GM23248 (cell line): ENCODE measurements at regions not wholly inside any gene's neighbourhood (a gene's known extent, or its start where the extent isn't known, plus 50 kb on each side); places are given as distances from the start of the nearest gene placed in this dataset.

Experiments used
- DNase-seq: peaks from one replicate; pipeline ENCODE4 v3.0.0-alpha.2; 2015
- H2AFZ ChIP-seq: fragments of 200-600 bp; sonication (generic); 2 replicates; pipeline ENCODE4 v1.6.1; 2016; ENCODE audit warnings: antibody characterized with exemption
- H3F3A ChIP-seq: fragments of 200-600 bp; sonication (generic); 2 replicates; pipeline ENCODE4 v1.6.1; 2016; ENCODE audit warnings: mild to moderate bottlenecking, antibody characterized with exemption, mixed run types; ENCODE audit not compliant: insufficient read depth
- H3K27ac ChIP-seq: fragments of 200-600 bp; sonication (generic); 2 replicates; pipeline ENCODE4 v1.5.1; 2016; ENCODE audit warnings: mild to moderate bottlenecking
- H3K27me3 ChIP-seq: fragments of 200-600 bp; sonication (generic); replicated peaks from 2 replicates; pipeline ENCODE4 v1.6.1; 2016; ENCODE audit warnings: mild to moderate bottlenecking; ENCODE audit not compliant: insufficient read depth
- H3K36me3 ChIP-seq: fragments of 200-600 bp; sonication (generic); 2 replicates; pipeline ENCODE4 v1.6.1; 2016; ENCODE audit warnings: low read depth, mild to moderate bottlenecking
- H3K4me1 ChIP-seq: fragments of 200-600 bp; sonication (generic); 2 replicates; pipeline ENCODE4 v1.6.1; 2016; ENCODE audit warnings: mild to moderate bottlenecking; ENCODE audit not compliant: insufficient read depth
- H3K4me2 ChIP-seq: fragments of 200-600 bp; sonication (generic); one replicate; pipeline ENCODE4 v1.6.1; 2016; ENCODE audit warnings: mild to moderate bottlenecking; ENCODE audit not compliant: unreplicated experiment
- H3K4me3 ChIP-seq: fragments of 200-600 bp; sonication (generic); 2 replicates; pipeline ENCODE4 v1.5.1; 2016; ENCODE audit warnings: mild to moderate bottlenecking
- H3K79me2 ChIP-seq: fragments of 200-600 bp; sonication (generic); 2 replicates; pipeline ENCODE4 v1.6.1; 2016; ENCODE audit warnings: mild to moderate bottlenecking; ENCODE audit not compliant: insufficient read depth
- H3K9ac ChIP-seq: fragments of 200-600 bp; sonication (generic); 2 replicates; pipeline ENCODE4 v1.6.1; 2016; ENCODE audit warnings: mild to moderate bottlenecking
- H3K9me2 ChIP-seq: fragments of 200-600 bp; sonication (generic); 2 replicates; pipeline ENCODE4 v1.6.1; 2016; ENCODE audit warnings: mixed run types, mild to moderate bottlenecking, moderate library complexity; ENCODE audit not compliant: insufficient read depth
- H3K9me3 ChIP-seq: fragments of 200-600 bp; sonication (generic); one replicate; pipeline ENCODE4 v1.6.1; 2017; ENCODE audit warnings: low read depth
- H4K20me1 ChIP-seq: fragments of 200-600 bp; sonication (generic); 2 replicates; pipeline ENCODE4 v1.6.0; 2016; ENCODE audit not compliant: insufficient read depth
- EZH2 ChIP-seq: fragments of 200-600 bp; sonication (generic); IDR thresholded peaks from 2 replicates; pipeline ENCODE4 v1.6.1; 2018; ENCODE audit warnings: antibody characterized with exemption, mild to moderate bottlenecking; ENCODE audit not compliant: insufficient read depth, poor library complexity, severe bottlenecking
- EZH2phosphoT487 ChIP-seq: fragments of 200-600 bp; sonication (generic); IDR thresholded peaks from 2 replicates; pipeline ENCODE4 v1.6.1; 2018; ENCODE audit warnings: antibody characterized with exemption, moderate library complexity, mild to moderate bottlenecking, low read depth; ENCODE audit not compliant: insufficient read depth
- WGBS, 2 experiments: methylation state at CpG; one replicate each; pipeline ENCODE4 v1.1.6; 2015 to 2017; ENCODE audit warnings: low lambda C conversion rate in 2 of 2, low coverage in 1 of 2; ENCODE audit errors: missing lambda C conversion rate in 2 of 2; 5-methylcytosine and 5-hydroxymethylcytosine counted together
- in situ Hi-C: fragments of 300-500 bp; cut with MboI; formaldehyde crosslinking; loops from 2 replicates; pipeline ENCODE4 v1.15.0; 2020

DNA sequence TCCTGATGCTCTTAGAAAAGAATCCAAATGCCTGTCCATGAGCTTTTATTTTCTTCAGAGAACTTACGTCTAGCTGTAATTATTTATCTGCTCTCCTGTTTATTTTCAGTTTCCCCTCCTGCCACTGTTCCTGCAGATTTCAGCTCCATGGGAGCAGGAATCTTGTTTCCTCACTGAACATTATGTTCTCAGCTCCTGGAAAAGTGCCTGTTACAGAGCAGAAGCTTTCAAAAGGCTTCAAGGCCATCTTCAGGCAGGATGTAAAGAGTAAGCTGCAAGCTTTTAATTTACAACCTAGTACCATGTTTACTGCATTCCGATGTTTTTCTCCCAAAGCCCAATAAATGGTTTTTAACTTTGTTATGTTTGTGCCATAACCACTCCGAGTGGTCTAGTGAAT is 98.4 kb upstream of the BTG1 start:
- TF ChIP-seq EZH2 (no peak), EZH2phosphoT487 (no peak)
- Histone ChIP-seq H3K4me1 (no peaks in the 10 kb centered on the region), H3K4me2 (no peak overlapping the region), H3K4me3 (no peak overlapping the region), H2AFZ (peak overlapping the region; percentile 43), H3K9me3 (no peaks in the 10 kb centered on the region), H3K27me3 (no peaks in the 10 kb centered on the region), H4K20me1 (no peaks in the 10 kb centered on the region), H3K36me3 (no peaks in the 10 kb centered on the region), H3K79me2 (no peaks in the 10 kb centered on the region), H3K9ac (no peak overlapping the region), H3K27ac (no peak overlapping the region), H3F3A (no peaks in the 10 kb centered on the region), H3K9me2 (no peaks in the 10 kb centered on the region)
- DNase-seq: peak; percentile 6
- in situ Hi-C loops: no loop called here
- 36 to 42% methylated on average over 3 of the region's 3 CpGs for WGBS, 2 experiments

DNA sequence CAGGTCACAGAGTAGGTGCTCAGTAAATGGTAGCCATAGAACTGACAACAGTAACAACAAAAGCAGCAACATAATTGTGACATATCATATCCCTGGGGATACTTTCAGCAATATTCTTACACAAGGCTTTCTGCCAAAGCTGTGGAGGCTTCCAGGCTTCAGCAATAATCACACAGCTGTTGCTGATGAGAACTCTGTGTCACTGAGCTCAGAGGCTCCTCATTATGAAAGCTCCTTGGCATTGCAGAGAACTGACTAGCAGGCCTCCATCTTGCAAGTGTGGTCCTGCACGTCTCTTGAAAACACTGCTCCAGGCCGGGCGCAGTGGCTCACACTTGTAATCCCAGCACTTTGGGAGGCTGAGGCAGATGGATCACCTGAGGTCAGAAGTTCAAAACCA is 97.3 kb upstream of the BTG1 start:
- in situ Hi-C loops: no loop called here
- no peaks in the 10 kb centered on the region for H3K79me2 ChIP-seq
- peak; percentile 51 for DNase-seq
- TF ChIP-seq EZH2 (no peak), EZH2phosphoT487 (no peak)
- H3K36me3 ChIP-seq: no peaks in the 10 kb centered on the region
- no peaks in the 10 kb centered on the region for H3K9me2 ChIP-seq
- H3K4me1 ChIP-seq: no peaks in the 10 kb centered on the region
- H3K27me3 ChIP-seq: no peaks in the 10 kb centered on the region
- WGBS, 2 experiments: 91 to 94% methylated on average over 3 of the region's 3 CpGs
- H3K27ac ChIP-seq: no peak overlapping the region
- H4K20me1 ChIP-seq: no peaks in the 10 kb centered on the region
- no peak overlapping the region for H2AFZ ChIP-seq
- H3K4me3 ChIP-seq: no peak overlapping the region
- no peaks in the 10 kb centered on the region for H3K9me3 ChIP-seq
- H3F3A ChIP-seq: no peaks in the 10 kb centered on the region
- no peak overlapping the region for H3K9ac ChIP-seq
- no peak overlapping the region for H3K4me2 ChIP-seq

DNA sequence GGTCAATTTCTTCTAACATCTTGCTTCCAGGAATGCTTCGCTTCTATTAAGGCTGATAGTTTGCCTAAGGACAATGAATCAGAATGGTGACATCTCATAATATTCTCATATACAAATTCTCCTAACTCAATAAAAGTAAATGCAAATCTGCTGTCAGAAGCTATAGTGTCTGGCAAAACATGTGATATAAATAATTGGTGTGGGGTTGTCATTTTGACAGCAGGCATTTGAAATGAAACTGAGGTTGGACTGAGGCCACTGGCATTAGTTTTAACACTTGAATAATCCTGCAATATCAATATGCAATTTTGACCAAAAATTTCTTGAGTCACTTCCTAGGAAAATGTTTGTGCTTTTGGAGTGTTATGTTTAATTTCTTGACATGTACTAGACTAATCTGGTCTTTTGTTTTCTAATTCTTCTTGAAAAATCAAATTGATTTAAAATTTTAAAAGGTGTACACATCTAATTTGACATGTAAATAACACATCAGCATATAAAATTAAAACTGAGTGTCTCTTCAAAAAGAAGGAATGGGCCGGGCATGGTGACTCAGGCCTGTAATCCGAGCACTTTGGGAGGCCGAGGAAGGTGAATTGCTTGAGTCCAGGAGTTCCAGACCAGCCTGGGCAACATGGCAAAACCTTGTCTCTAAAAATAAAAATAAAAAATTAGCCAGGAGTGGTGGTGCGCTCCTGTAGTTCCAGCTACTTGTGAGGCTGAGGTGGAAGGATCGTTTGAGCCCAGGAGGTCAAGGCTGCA is 92.3 kb upstream of the BTG1 start:
- Histone ChIP-seq H4K20me1 (no peaks in the 10 kb centered on the region), H2AFZ (no peak overlapping the region), H3K27ac (no peak overlapping the region), H3K9me2 (no peaks in the 10 kb centered on the region), H3K27me3 (no peaks in the 10 kb centered on the region), H3K9ac (no peak overlapping the region), H3K79me2 (no peaks in the 10 kb centered on the region), H3F3A (no peaks in the 10 kb centered on the region), H3K4me1 (no peaks in the 10 kb centered on the region), H3K36me3 (no peaks in the 10 kb centered on the region), H3K9me3 (no peaks in the 10 kb centered on the region), H3K4me3 (no peak overlapping the region), H3K4me2 (no peak overlapping the region)
- WGBS, 2 experiments: 89 to 94% methylated on average over 6 of the region's 6 CpGs
- no peak for TF ChIP-seq EZH2
- TF ChIP-seq EZH2phosphoT487: no peak
- in situ Hi-C loops: no loop called here
- no peak for DNase-seq

DNA sequence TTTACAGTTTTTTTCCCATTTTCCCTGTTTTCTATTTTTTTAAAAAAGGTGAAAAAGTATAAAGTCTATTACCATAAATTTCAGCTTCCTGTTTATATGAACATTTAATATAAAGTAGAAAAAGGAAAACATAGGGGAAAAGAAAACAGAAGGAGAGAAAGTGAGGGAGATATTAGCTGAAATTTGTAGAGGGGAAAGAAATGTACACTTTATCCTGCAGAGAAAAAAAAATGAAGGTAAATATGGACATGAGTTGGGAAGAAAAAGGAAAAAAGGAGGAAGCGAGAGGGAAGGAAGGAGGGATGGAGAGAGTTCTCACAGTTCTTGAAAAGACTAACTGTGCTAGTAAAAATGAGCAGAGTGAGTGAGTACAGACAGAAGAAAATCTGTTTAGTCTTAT is 91.6 kb upstream of the BTG1 start:
- Histone ChIP-seq H3K27ac (no peak overlapping the region), H3K9me3 (no peaks in the 10 kb centered on the region), H3K4me3 (no peak overlapping the region), H3K27me3 (no peaks in the 10 kb centered on the region), H2AFZ (no peak overlapping the region), H3K36me3 (no peaks in the 10 kb centered on the region), H3K4me1 (no peaks in the 10 kb centered on the region), H3K4me2 (no peak overlapping the region), H4K20me1 (no peaks in the 10 kb centered on the region), H3K9me2 (no peaks in the 10 kb centered on the region), H3K9ac (no peak overlapping the region), H3K79me2 (no peaks in the 10 kb centered on the region), H3F3A (no peaks in the 10 kb centered on the region)
- no peak for DNase-seq
- 94 to 96% methylated on average over 1 of the region's 1 CpG for WGBS, 2 experiments
- in situ Hi-C loops: no loop called here
- no peak for TF ChIP-seq EZH2
- TF ChIP-seq EZH2phosphoT487: no peak
